ENCODE measurements at regions not wholly inside any gene's neighbourhood (a gene's known extent, or its start where the extent isn't known, plus 50 kb on each side); places are given as distances from the start of the nearest gene placed in this dataset.

GRCh38 chr11:13868710-13869397 lies 93.7 kb upstream of the SPON1 start:
- no peak for TF ChIP-seq CTCF (IDR thresholded peaks at IDR 0.05)
- no peak for TF ChIP-seq POLR2A (IDR thresholded peaks at IDR 0.05)

All from uterus (tissue), 2 donors.